H1 (cell line): ENCODE measurements at regions not wholly inside any gene's neighbourhood (a gene's known extent, or its start where the extent isn't known, plus 50 kb on each side); places are given as distances from the start of the nearest gene placed in this dataset.

Experiments
- CTCF ChIP-seq, 3 experiments: IDR thresholded peaks; 1 replicate in 2 of 3; 2 replicates in 1 of 3; pipeline versions ENCODE4 v1.5.1 to v1.6.1; 2011; ENCODE audit warnings: low read length in 3 of 3, mild to moderate bottlenecking in 3 of 3, inconsistent platforms in 2 of 3, low read depth in 1 of 3, moderate library complexity in 1 of 3; ENCODE audit not compliant: insufficient read depth in 1 of 3; ENCODE audit errors: control extremely low read depth in 1 of 3
- POLR2A ChIP-seq, 2 experiments: IDR thresholded peaks; 1 replicate in 1 of 2; 2 replicates in 1 of 2; pipeline ENCODE4 v1.6.1; 2011; ENCODE audit warnings: low read depth in 2 of 2, low read length in 2 of 2, mild to moderate bottlenecking in 2 of 2; ENCODE audit errors: control extremely low read depth in 1 of 2
- POLR2AphosphoS5 ChIP-seq: IDR thresholded peaks from 2 replicates; pipeline ENCODE4 v1.6.1; 2011; ENCODE audit warnings: low read depth, low read length
- RFX5 ChIP-seq: IDR thresholded peaks from 2 replicates; pipeline ENCODE4 v1.6.1; 2011; ENCODE audit warnings: low read depth, low read length, improper control_type of control experiment, borderline replicate concordance
- SRF ChIP-seq: IDR thresholded peaks from 2 replicates; pipeline ENCODE4 v1.6.1; 2011; ENCODE audit warnings: mild to moderate bottlenecking, low read depth, low read length, moderate library complexity

- TF ChIP-seq SRF (no peak), CTCF (IDR thresholded peaks at IDR 0.05; ENCODE audit: control extremely low read depth in 1 of 3, insufficient read depth in 1 of 3, low read depth in 1 of 3, low read length in 3 of 3) (no peak), RFX5 (no peak), POLR2AphosphoS5 (no peak), POLR2A (IDR thresholded peaks at IDR 0.05; ENCODE audit: control extremely low read depth in 1 of 2, low read depth in 2 of 2, low read length in 2 of 2) (no peak)
These were observed 2358.4 kb downstream of the PCDH9 start for GRCh38 chr13:64871742-64872141.
